ENCODE measurements at regions not wholly inside any gene's neighbourhood (a gene's known extent, or its start where the extent isn't known, plus 50 kb on each side); places are given as distances from the start of the nearest gene placed in this dataset.

GRCh38 chr4:123109139-123109538, 186.7 kb upstream of the NUDT6 start:
- no peaks in the 10 kb centered on the region for H3K27me3 Mint-ChIP-seq
- peaks cover 5% of the 10 kb centered on the region for H3K9me3 Mint-ChIP-seq
- DNase-seq, result no peak
- ChIA-PET CTCF (no interaction called here), POLR2A (no interaction called here)
- H3K27ac Mint-ChIP-seq, result no peak overlapping the region
- peaks cover 4% of the 10 kb centered on the region for H3K36me3 Mint-ChIP-seq (ENCODE audit: low read depth)
- no peaks in the 10 kb centered on the region for H3K4me1 Mint-ChIP-seq
- no peak overlapping the region for H3K4me3 Mint-ChIP-seq

GRCh38 chr4:123110147-123110546, 187.8 kb upstream of the NUDT6 start:
- CTCF ChIA-PET, result no interaction called here
- H3K9me3 Mint-ChIP-seq, result peaks cover 5% of the 10 kb centered on the region
- H3K36me3 Mint-ChIP-seq (ENCODE audit: low read depth), result peaks cover 4% of the 10 kb centered on the region
- no peak overlapping the region for H3K27ac Mint-ChIP-seq
- no peaks in the 10 kb centered on the region for H3K27me3 Mint-ChIP-seq
- DNase-seq, result no peak
- POLR2A ChIA-PET, result no interaction called here
- no peak overlapping the region for H3K4me3 Mint-ChIP-seq
- no peaks in the 10 kb centered on the region for H3K4me1 Mint-ChIP-seq

GRCh38 chr4:123110685-123111084, 188.3 kb upstream of the NUDT6 start:
- peaks cover 5% of the 10 kb centered on the region for H3K36me3 Mint-ChIP-seq (ENCODE audit: low read depth)
- no peak overlapping the region for H3K27ac Mint-ChIP-seq
- H3K9me3 Mint-ChIP-seq, result peaks cover 5% of the 10 kb centered on the region
- POLR2A ChIA-PET, result no interaction called here
- H3K27me3 Mint-ChIP-seq, result no peaks in the 10 kb centered on the region
- no peak overlapping the region for H3K4me3 Mint-ChIP-seq
- no peaks in the 10 kb centered on the region for H3K4me1 Mint-ChIP-seq
- no peak for DNase-seq
- CTCF ChIA-PET, result no interaction called here

GRCh38 chr4:123113155-123113554, 190.8 kb upstream of the NUDT6 start:
- no peak for DNase-seq
- H3K4me1 Mint-ChIP-seq, result no peaks in the 10 kb centered on the region
- ChIA-PET CTCF (no interaction called here), POLR2A (no interaction called here)
- H3K27ac Mint-ChIP-seq, result no peak overlapping the region
- no peak overlapping the region for H3K4me3 Mint-ChIP-seq
- no peaks in the 10 kb centered on the region for H3K27me3 Mint-ChIP-seq
- H3K9me3 Mint-ChIP-seq, result peaks cover 5% of the 10 kb centered on the region
- peaks cover 6% of the 10 kb centered on the region for H3K36me3 Mint-ChIP-seq (ENCODE audit: low read depth)

- no peak overlapping the region for H3K4me3 Mint-ChIP-seq
- CTCF ChIA-PET, result interaction anchor here (1.0 to 1.5 kb wide), 2 partner anchors 15 to 21 kb away, joined by 3 read pairs; no protein-coding TSS in a partner anchor
- no peak overlapping the region for H3K27ac Mint-ChIP-seq
- POLR2A ChIA-PET, result no interaction called here
- peaks cover 5% of the 10 kb centered on the region for H3K9me3 Mint-ChIP-seq
- no peaks in the 10 kb centered on the region for H3K4me1 Mint-ChIP-seq
- peaks cover 6% of the 10 kb centered on the region for H3K36me3 Mint-ChIP-seq (ENCODE audit: low read depth)
- DNase-seq, result no peak
- H3K27me3 Mint-ChIP-seq, result no peaks in the 10 kb centered on the region
Measured at GRCh38 chr4:123114084-123114914, 191.9 kb upstream of the NUDT6 start.

- H3K4me3 Mint-ChIP-seq, result no peak overlapping the region
- no peaks in the 10 kb centered on the region for H3K27me3 Mint-ChIP-seq
- ChIA-PET POLR2A (no interaction called here), CTCF (interaction anchor here (1.5 kb wide), 1 partner anchor 14 kb away, joined by 3 read pairs; no protein-coding TSS in a partner anchor)
- peaks cover 5% of the 10 kb centered on the region for H3K9me3 Mint-ChIP-seq
- peaks cover 9% of the 10 kb centered on the region for H3K36me3 Mint-ChIP-seq (ENCODE audit: low read depth)
- H3K4me1 Mint-ChIP-seq, result no peaks in the 10 kb centered on the region
- no peak overlapping the region for H3K27ac Mint-ChIP-seq
- DNase-seq, result no peak
Measured at GRCh38 chr4:123114915-123115756, 192.7 kb upstream of the NUDT6 start.

GRCh38 chr4:123116412-123116811, 194.0 kb upstream of the NUDT6 start:
- CTCF ChIA-PET, result no interaction called here
- Mint-ChIP-seq H3K4me3 (no peak overlapping the region), H3K36me3 (ENCODE audit: low read depth) (peaks cover 9% of the 10 kb centered on the region), H3K27ac (no peak overlapping the region), H3K9me3 (peaks cover 5% of the 10 kb centered on the region), H3K4me1 (no peaks in the 10 kb centered on the region), H3K27me3 (no peaks in the 10 kb centered on the region)
- POLR2A ChIA-PET, result no interaction called here
- no peak for DNase-seq

GRCh38 chr4:123120473-123120872, 198.1 kb upstream of the NUDT6 start:
- DNase-seq, result no peak
- peaks cover 9% of the 10 kb centered on the region for H3K36me3 Mint-ChIP-seq (ENCODE audit: low read depth)
- no peaks in the 10 kb centered on the region for H3K4me1 Mint-ChIP-seq
- no peaks in the 10 kb centered on the region for H3K27me3 Mint-ChIP-seq
- H3K4me3 Mint-ChIP-seq, result no peak overlapping the region
- H3K9me3 Mint-ChIP-seq, result no peaks in the 10 kb centered on the region
- H3K27ac Mint-ChIP-seq, result no peak overlapping the region
- ChIA-PET CTCF (interaction anchor here (1.0 kb wide), 1 partner anchor 40 kb away, joined by 3 read pairs; no protein-coding TSS in a partner anchor), POLR2A (no interaction called here)

- ChIA-PET CTCF (interaction anchor here (1.0 kb wide), 1 partner anchor 41 kb away, joined by 3 read pairs; no protein-coding TSS in a partner anchor), POLR2A (no interaction called here)
- H3K4me3 Mint-ChIP-seq, result no peak overlapping the region
- no peaks in the 10 kb centered on the region for H3K27me3 Mint-ChIP-seq
- no peaks in the 10 kb centered on the region for H3K9me3 Mint-ChIP-seq
- no peaks in the 10 kb centered on the region for H3K4me1 Mint-ChIP-seq
- no peak for DNase-seq
- no peak overlapping the region for H3K27ac Mint-ChIP-seq
- H3K36me3 Mint-ChIP-seq (ENCODE audit: low read depth), result peaks cover 7% of the 10 kb centered on the region
Measured at GRCh38 chr4:123121241-123121907, 199.0 kb upstream of the NUDT6 start.

GRCh38 chr4:123125477-123125876, 203.1 kb upstream of the NUDT6 start:
- Mint-ChIP-seq H3K4me3 (no peak overlapping the region), H3K4me1 (no peaks in the 10 kb centered on the region), H3K27ac (no peak overlapping the region), H3K9me3 (no peaks in the 10 kb centered on the region), H3K27me3 (no peaks in the 10 kb centered on the region), H3K36me3 (ENCODE audit: low read depth) (peaks cover 4% of the 10 kb centered on the region)
- ChIA-PET POLR2A (no interaction called here), CTCF (no interaction called here)
- no peak for DNase-seq

GRCh38 chr4:123127218-123127617, 204.8 kb upstream of the NUDT6 start:
- Mint-ChIP-seq H3K4me1 (no peaks in the 10 kb centered on the region), H3K4me3 (no peak overlapping the region), H3K9me3 (no peaks in the 10 kb centered on the region), H3K27ac (no peak overlapping the region), H3K36me3 (ENCODE audit: low read depth) (peaks cover 5% of the 10 kb centered on the region), H3K27me3 (no peaks in the 10 kb centered on the region)
- CTCF ChIA-PET, result no interaction called here
- POLR2A ChIA-PET, result no interaction called here
- DNase-seq, result no peak

GRCh38 chr4:123127875-123128274, 205.5 kb upstream of the NUDT6 start:
- no peaks in the 10 kb centered on the region for H3K9me3 Mint-ChIP-seq
- no peak overlapping the region for H3K4me3 Mint-ChIP-seq
- CTCF ChIA-PET, result interaction anchor here (0.9 kb wide), 1 partner anchor 201 kb away, joined by 4 read pairs; no protein-coding TSS in a partner anchor
- no peak for DNase-seq
- H3K36me3 Mint-ChIP-seq (ENCODE audit: low read depth), result peaks cover 5% of the 10 kb centered on the region
- POLR2A ChIA-PET, result no interaction called here
- H3K27me3 Mint-ChIP-seq, result no peaks in the 10 kb centered on the region
- H3K4me1 Mint-ChIP-seq, result no peaks in the 10 kb centered on the region
- no peak overlapping the region for H3K27ac Mint-ChIP-seq

All from activated CD4-positive, alpha-beta T cell treated with anti-CD3 and anti-CD28 coated beads, Interleukin-2, amount 10 ng/mL, durations not matched to agents 7 days and 5 days (primary cell).